GM21723 (cell line): ENCODE measurements at regions not wholly inside any gene's neighbourhood (a gene's known extent, or its start where the extent isn't known, plus 50 kb on each side); places are given as distances from the start of the nearest gene placed in this dataset.
"Not testable (repeated sequence)": the region's sequence is repeated elsewhere in the genome, so short reads cannot be mapped to it uniquely, and the experiment has no call there.

Experiments used
- ATAC-seq: cut with Tn5 transposase; IDR thresholded peaks from one replicate; pipeline ENCODE4 v1.9.1; 2021; ENCODE audit warnings: mild to moderate bottlenecking, moderate library complexity; ENCODE audit not compliant: unreplicated experiment

DNA sequence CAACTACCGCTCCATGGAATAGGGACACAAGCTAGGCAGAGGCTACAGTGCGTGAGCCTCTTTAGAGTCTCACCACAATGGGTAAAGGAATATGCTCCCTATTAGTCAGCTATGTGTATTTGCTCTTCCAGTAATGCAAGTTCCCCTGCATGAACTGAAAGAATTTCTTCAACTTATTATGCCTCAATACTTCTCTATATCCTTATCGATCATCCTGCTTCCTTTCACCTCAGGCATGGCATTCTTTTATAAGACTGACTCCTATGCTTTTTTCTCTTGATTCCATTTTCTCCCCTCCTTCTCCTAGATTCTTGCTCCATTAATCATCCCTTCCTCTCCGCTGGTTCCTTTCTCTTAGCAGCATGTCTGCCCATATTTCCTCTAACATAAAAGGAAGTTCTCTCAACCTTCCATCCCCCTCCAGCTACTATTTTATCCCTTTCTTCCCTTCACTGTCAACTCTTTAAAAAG lies 94.5 kb upstream of the CPM start:
- no peak for ATAC-seq

GRCh38 chr12:69028941-69029729 lies 96.2 kb upstream of the CPM start:
- ATAC-seq, result no peak

GRCh38 chr12:69030321-69030720 lies 97.3 kb upstream of the CPM start:
- ATAC-seq, result no peak

GRCh38 chr12:69036533-69036932 lies 103.6 kb upstream of the CPM start:
- no peak for ATAC-seq

DNA sequence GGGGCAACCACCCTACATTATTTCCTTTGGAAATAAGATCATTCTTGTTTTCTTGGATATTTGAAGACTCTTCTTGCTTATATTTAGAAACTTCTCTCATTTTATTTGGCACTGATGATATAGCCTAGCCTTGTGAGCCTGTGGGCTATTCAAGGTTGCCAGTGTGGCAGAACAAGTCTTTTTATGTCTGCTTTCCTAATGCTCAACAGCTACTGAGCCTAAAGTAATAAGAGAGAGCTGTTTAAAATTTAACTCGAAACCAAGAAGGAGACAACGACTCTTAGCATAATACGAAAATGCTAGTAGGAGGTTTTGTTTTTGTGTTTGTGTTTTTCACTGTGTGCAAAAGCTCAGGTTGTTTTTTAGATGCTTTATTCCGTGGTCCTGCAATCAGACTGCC lies 104.0 kb upstream of the CPM start:
- ATAC-seq, result no peak

GRCh38 chr12:69039911-69040310 lies 106.9 kb upstream of the CPM start:
- ATAC-seq, result no peak

- no peak for ATAC-seq
Measured at GRCh38 chr12:69042557-69042956, 109.6 kb upstream of the CPM start.

GRCh38 chr12:69042970-69043369 lies 110.0 kb upstream of the CPM start:
- ATAC-seq, result no peak

- no peak for ATAC-seq
Measured at GRCh38 chr12:69044887-69045286, 111.9 kb upstream of the CPM start.

DNA sequence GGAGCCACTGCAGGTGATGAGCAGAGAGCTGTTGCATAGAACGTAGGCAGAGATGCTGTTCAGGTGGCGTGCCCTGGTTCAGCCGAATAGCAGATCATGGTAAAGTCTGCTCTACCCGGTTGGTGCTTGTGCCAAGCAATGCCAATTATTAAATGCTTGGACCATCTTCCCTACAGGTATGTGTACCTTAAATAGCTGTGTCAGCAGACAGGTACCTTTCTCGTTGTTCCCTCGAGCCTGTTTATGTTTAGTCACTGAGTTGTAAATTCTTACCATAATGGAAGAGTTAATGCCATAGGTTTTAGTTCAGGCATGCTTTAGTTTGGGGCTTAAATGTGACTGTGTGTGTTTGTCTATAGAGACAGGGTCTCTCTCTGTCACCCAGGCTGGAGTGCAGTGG lies 112.5 kb upstream of the CPM start:
- no peak for ATAC-seq

GRCh38 chr12:69046363-69046762 lies 113.4 kb upstream of the CPM start:
- no peak for ATAC-seq

GRCh38 chr12:69046920-69047319 lies 113.9 kb upstream of the CPM start:
- no peak for ATAC-seq

DNA sequence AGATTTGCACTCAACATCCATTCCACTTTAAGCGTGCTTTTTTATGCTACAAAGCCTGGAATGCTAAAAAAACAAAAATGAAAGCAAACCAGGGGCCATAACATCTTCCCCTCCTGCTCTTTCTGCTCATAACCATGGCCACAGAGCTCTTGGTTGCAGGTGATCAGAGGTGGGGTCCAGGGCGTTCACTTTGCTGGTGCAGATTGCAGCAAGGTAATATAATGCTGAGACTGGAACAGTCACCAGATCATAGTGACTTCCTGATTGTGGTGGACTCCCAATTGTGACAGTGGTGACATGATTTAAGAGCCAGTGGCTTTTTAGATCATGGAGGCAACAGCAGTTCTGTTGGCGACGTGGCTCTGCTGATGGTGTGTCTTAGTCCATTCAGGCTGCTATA lies 115.0 kb upstream of the CPM start:
- no peak for ATAC-seq

DNA sequence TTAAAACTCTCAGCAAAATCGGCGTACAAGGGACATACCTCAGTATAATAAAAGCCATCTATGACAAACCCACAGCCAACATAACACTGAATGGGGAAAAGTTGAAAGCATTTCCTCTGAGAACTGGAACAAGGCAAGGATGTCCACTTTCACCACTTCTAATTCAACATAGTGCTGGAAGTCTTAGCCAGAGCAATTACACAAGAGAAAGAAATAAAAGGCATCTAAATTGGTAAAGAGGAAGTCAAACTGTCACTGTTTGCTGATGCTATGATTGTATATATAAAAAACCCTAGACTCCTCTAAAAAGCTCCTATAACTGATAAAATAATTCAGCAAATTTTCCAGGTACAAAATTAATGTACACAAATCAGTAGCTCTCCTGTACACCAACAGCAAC lies 116.9 kb upstream of the CPM start:
- ATAC-seq, result not testable (repeated sequence)

DNA sequence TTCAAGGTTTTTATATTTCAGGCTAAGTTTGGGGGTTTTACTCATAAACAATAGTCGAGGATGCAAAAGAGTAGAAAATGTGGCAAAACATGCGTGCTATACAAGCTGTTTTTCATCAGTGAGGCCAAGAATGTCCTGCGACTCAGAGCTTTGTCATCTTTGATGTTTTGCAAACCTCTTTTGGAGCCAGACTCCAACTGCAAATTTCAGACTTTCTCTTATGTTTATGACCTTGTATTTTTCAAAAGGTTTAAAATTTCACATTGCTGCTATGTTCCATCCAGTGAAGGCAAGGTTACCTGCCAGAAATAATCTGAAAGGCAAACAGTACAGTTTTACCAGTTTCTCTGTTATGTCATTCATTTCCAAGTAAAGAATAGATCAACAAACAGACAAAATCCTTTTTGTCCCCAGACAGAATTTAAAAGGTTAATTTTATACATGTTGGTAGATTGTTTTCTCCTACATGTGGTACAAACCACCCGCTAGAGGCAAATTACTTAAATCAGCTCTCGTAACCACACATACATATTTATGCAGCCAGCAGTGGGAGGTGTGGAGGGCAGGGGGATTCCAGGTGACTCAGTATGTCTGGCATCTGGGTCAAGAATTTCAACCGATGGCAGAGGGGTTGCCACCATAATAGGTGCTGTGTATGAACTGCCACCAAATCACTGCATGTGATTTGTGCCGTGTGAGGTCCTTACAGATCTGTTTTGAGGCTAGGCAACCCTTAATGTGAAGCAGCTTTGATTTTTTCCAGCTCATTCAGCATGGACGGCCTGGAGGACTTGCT lies 119.8 kb upstream of the CPM start:
- no peak for ATAC-seq

DNA sequence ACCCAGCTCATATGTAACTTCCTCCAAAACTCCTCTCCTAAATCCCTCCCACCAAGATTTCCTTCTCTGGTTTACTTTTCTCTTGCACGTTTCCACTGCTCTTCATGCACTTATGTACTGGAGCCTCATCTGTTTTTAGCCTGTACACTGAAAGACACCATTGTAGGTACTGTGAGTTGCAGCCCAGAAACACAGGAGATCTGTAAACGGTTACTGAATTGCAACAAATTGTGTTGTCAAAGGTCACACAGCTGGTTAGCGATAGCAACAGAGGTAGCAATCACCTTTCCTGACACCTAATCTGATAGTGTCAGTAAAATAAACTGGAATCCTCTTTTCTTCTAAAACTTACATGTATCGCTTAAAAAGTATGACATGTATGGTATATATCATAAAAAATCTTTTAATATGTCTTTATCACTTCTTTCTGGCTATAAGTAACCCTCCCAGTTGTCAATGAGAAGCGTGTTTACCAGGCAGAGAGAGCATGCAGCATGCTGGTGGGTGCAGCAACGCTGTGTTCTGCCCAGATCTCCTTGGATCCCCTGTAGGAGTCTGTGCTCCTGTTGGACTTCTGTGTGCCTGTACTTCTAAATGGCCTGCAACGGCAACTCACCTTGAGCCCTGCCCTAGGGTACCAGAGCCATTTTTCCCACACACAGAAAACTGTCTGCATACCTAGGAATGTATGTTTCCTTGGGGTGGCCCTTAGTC lies 121.5 kb upstream of the CPM start:
- ATAC-seq, result no peak

DNA sequence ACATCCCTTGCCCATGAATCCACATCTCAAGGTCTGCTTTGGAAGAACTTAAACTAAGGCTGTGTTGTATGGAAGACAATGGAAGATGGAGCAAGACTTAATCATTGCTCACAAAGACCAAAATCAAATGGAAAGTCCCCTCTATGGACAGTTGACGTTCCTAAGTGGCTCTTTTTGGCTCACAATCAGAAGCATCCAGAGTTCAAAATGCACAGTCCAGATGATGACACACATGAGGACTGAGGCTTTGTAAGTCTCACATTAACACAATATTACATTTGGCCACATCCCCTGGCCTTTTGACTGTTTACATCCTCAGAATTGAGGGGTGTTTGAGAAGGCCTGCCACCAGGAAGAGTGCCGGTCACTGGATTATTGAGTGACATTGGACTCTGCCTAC lies 122.3 kb upstream of the CPM start:
- ATAC-seq, result no peak

GRCh38 chr12:69055706-69056105 lies 122.7 kb upstream of the CPM start:
- no peak for ATAC-seq

- ATAC-seq, result no peak
Measured at GRCh38 chr12:69056743-69057515, 124.0 kb upstream of the CPM start.

DNA sequence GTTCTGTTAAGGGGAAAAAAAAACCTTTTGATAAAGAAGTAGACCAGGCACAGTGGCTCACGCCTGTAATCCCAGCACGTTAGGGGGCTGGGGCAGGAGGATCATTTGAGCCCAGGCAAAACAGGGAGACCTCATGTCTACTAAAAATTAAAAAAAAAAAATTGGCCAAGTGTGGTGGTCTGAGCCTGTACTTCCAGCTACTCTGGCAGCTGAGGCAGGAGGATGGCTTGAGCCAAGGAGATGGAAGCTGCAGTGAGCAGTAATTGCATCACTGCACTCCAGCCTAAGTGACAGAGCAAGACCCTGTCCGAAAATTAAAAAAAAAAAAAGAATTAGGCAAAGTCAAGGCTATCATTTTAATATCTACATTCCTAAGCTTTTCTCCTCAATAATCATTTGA lies 124.8 kb upstream of the CPM start:
- ATAC-seq, result no peak
